SK-N-SH (cell line): ENCODE measurements at regions not wholly inside any gene's neighbourhood (a gene's known extent, or its start where the extent isn't known, plus 50 kb on each side); places are given as distances from the start of the nearest gene placed in this dataset.

ENCODE experiments used
- CTCF ChIA-PET: fragments of 300-600, 350-600 bp; formaldehyde crosslinking; extraction: SDS; loops from one replicate; lab custom pipeline; 2021; lab: Yijun Ruan, JAX
- POLR2A ChIA-PET: fragments of 350-600 bp; sonication (Branson Sonifier 250); formaldehyde crosslinking; extraction: SDS; loops from one replicate; lab custom pipeline; 2020; ENCODE audit warnings: antibody characterized with exemption, inconsistent platforms; lab: Yijun Ruan, JAX
- DNase-seq: peaks from one replicate; pipeline ENCODE4 v3.0.0; 2012
- H2AFZ ChIP-seq: fragments of 200-600 bp; sonication (generic); 2 replicates; pipeline ENCODE4 v1.8.1; 2016; ENCODE audit warnings: antibody characterized with exemption, mild to moderate bottlenecking, low read depth
- H3F3A ChIP-seq: fragments of 200-600 bp; sonication (generic); replicated peaks from 2 replicates; pipeline ENCODE3; 2016; ENCODE audit warnings: antibody characterized with exemption, mild to moderate bottlenecking; ENCODE audit not compliant: insufficient read depth
- H3K27ac ChIP-seq, 2 experiments: fragments of 200-500 bp in 1 of 2; fragments of 200-600 bp in 1 of 2; sonication (Bioruptor generic) in 1 of 2; sonication (generic), shearing (Covaris generic) in 1 of 2; 2 replicates each; pipeline versions ENCODE4 v1.5.1 to v1.6.1; 2014 to 2016; ENCODE audit warnings: low read depth in 2 of 2, inconsistent platforms in 1 of 2, low read length in 1 of 2, mild to moderate bottlenecking in 1 of 2, mixed read lengths in 1 of 2
- H3K27me3 ChIP-seq: fragments of 200-600 bp; sonication (generic), shearing (Covaris generic); 2 replicates; pipeline ENCODE4 v1.6.1; 2016; ENCODE audit warnings: mixed run types; ENCODE audit not compliant: insufficient read depth
- H3K36me3 ChIP-seq, 2 experiments: fragments of 200-500 bp in 1 of 2; fragments of 200-600 bp in 1 of 2; sonication (Bioruptor generic) in 1 of 2; sonication (generic) in 1 of 2; replicated peaks in 1 of 2; 2 replicates each; pipeline versions ENCODE3 to v1.5.1; 2014 to 2016; ENCODE audit warnings: low read length in 1 of 2, mild to moderate bottlenecking in 1 of 2; ENCODE audit not compliant: insufficient read depth in 2 of 2, control insufficient read depth in 1 of 2
- H3K4me1 ChIP-seq, 2 experiments: fragments of 200-500 bp in 1 of 2; fragments of 200-600 bp in 1 of 2; sonication (Bioruptor generic) in 1 of 2; sonication (generic), shearing (Covaris generic) in 1 of 2; 2 replicates each; pipeline versions ENCODE4 v1.5.1 to v1.6.1; 2014 to 2016; ENCODE audit warnings: low read depth in 1 of 2, low read length in 1 of 2, mixed run types in 1 of 2; ENCODE audit not compliant: insufficient read depth in 2 of 2, control insufficient read depth in 1 of 2
- H3K4me2 ChIP-seq: fragments of 200-600 bp; sonication (generic), shearing (Covaris generic); 2 replicates; pipeline ENCODE4 v1.6.1; 2017; ENCODE audit warnings: mixed run types
- H3K4me3 ChIP-seq, 2 experiments: fragments of 200-500 bp in 1 of 2; fragments of 200-600 bp in 1 of 2; sonication (Bioruptor generic) in 1 of 2; sonication (generic), shearing (Covaris generic) in 1 of 2; 2 replicates each; pipeline versions ENCODE4 v1.5.1 to v1.8.1; 2014 to 2016; ENCODE audit warnings: low read depth in 2 of 2, inconsistent platforms in 1 of 2, low read length in 1 of 2, mild to moderate bottlenecking in 1 of 2, mixed read lengths in 1 of 2, moderate library complexity in 1 of 2
- H3K79me2 ChIP-seq: fragments of 200-600 bp; sonication (generic); 2 replicates; pipeline ENCODE4 v1.8.1; 2017; ENCODE audit warnings: mild to moderate bottlenecking; ENCODE audit not compliant: insufficient read depth
- H3K9ac ChIP-seq: fragments of 200-600 bp; sonication (generic); 2 replicates; pipeline ENCODE4 v1.6.1; 2017; ENCODE audit warnings: mixed run types
- H3K9me2 ChIP-seq: fragments of 200-600 bp; sonication (generic); 2 replicates; pipeline ENCODE4 v1.6.1; 2017; ENCODE audit warnings: mixed run types
- H3K9me3 ChIP-seq: fragments of 200-600 bp; sonication (generic); 2 replicates; pipeline ENCODE4 v1.6.1; 2017; ENCODE audit warnings: mixed run types, mild to moderate bottlenecking, moderate library complexity
- H4K20me1 ChIP-seq: fragments of 200-600 bp; sonication (generic); 2 replicates; pipeline ENCODE4 v1.6.1; 2017; ENCODE audit warnings: mild to moderate bottlenecking, mixed run types; ENCODE audit not compliant: insufficient read depth
- CHD2 ChIP-seq: fragments of 150-350 bp; IDR thresholded peaks from 2 replicates; pipeline ENCODE4 v1.6.1; 2018; ENCODE audit warnings: low read length; ENCODE audit not compliant: partially characterized antibody
- ELF1 ChIP-seq: IDR thresholded peaks from 2 replicates; pipeline ENCODE4 v1.4.0; 2012
- EP300 ChIP-seq, 2 experiments: IDR thresholded peaks; 2 replicates each; pipeline versions ENCODE4 v1.4.0 to v1.6.1; 2012; ENCODE audit warnings: borderline replicate concordance in 1 of 2, low read depth in 1 of 2, low read length in 1 of 2
- IRF3 ChIP-seq: fragments of 150-350 bp; IDR thresholded peaks from 2 replicates; pipeline ENCODE4 v1.6.1; 2016; ENCODE audit warnings: mild to moderate bottlenecking, low read depth, low read length
- JUND ChIP-seq: IDR thresholded peaks from 2 replicates; pipeline ENCODE4 v1.4.0; 2012
- MAX ChIP-seq: IDR thresholded peaks from 2 replicates; pipeline ENCODE4 v1.4.0; 2012; ENCODE audit warnings: low read depth
- NRF1 ChIP-seq: IDR thresholded peaks from 2 replicates; pipeline ENCODE4 v1.6.1; 2012; ENCODE audit warnings: low read depth, mild to moderate bottlenecking, low read length
- RAD21 ChIP-seq: IDR thresholded peaks from 2 replicates; pipeline ENCODE4 v1.6.1; 2012; ENCODE audit warnings: mild to moderate bottlenecking, low read length
- SMC3 ChIP-seq: IDR thresholded peaks from 2 replicates; pipeline ENCODE4 v1.6.1; 2012; ENCODE audit warnings: low read depth, low read length, improper control_type of control experiment
- TAF1 ChIP-seq: IDR thresholded peaks from 2 replicates; pipeline ENCODE4 v1.6.1; 2012; ENCODE audit warnings: low read depth, mild to moderate bottlenecking, low read length, moderate library complexity, borderline replicate concordance
- TCF12 ChIP-seq: IDR thresholded peaks from 2 replicates; pipeline ENCODE4 v1.4.0; 2012
- TEAD4 ChIP-seq: IDR thresholded peaks from 2 replicates; pipeline ENCODE4 v1.4.0; 2012; ENCODE audit warnings: mild to moderate bottlenecking, borderline replicate concordance; ENCODE audit not compliant: insufficient read depth
- YY1 ChIP-seq: IDR thresholded peaks from 2 replicates; pipeline ENCODE4 v1.4.0; 2012; ENCODE audit warnings: low read depth, mild to moderate bottlenecking
- TF ChIP-seq, protein P1 (sequence below): fragments of 200-600 bp; sonication (generic); IDR thresholded peaks from 2 replicates; pipeline ENCODE4 v1.6.1; 2017; ENCODE audit warnings: antibody characterized with exemption, mild to moderate bottlenecking, moderate library complexity
- TF ChIP-seq, protein P2 (sequence below): fragments of 150-350 bp; IDR thresholded peaks from 2 replicates; pipeline ENCODE4 v1.6.1; 2017; ENCODE audit warnings: antibody characterized with exemption, low read length, low read depth, borderline replicate concordance
- TF ChIP-seq, protein P3 (sequence below): IDR thresholded peaks from 2 replicates; pipeline ENCODE4; 2012

DNA sequence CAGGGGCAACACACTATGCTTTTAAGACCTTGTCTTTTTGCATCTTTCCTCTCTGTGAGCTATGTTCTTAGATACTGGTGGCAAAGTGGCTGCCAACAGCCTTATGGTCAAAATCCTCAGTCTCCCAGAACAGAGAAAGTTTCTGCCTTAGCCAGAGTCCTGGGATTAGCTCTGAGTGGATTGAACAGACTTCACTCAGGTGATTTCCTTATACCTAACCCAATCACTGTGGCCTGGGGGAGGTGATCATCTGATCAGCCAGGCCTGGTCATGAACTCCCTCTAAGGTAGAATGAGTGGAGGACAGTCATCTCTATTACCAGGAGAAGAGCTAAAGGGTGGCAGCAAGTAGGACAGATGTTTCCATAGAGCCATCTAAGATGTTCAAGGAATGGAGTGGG, 218.5 kb upstream of the E2F8 start:
- no peaks in the 10 kb centered on the region for H4K20me1 ChIP-seq
- H3K4me2 ChIP-seq: no peak overlapping the region
- H3K4me1 ChIP-seq: peaks cover 0 to 6% of the 10 kb centered on the region in 2 experiments; a peak in 1 of 4 replicates
- no peaks in the 10 kb centered on the region for H3F3A ChIP-seq
- DNase-seq: no peak
- peaks cover 9% of the 10 kb centered on the region; the same call in 1 of the 2 replicates for H3K27me3 ChIP-seq
- no peaks in the 10 kb centered on the region for H3K9me2 ChIP-seq
- no peaks in the 10 kb centered on the region for H3K36me3 ChIP-seq
- ChIA-PET POLR2A (no interaction called here), CTCF (interaction anchor here (1.2 kb wide), 1 partner anchor 55 kb away, joined by 3 read pairs; no protein-coding TSS in a partner anchor)
- no peaks in the 10 kb centered on the region for H3K79me2 ChIP-seq
- TF ChIP-seq IRF3 (no peak), NRF1 (no peak), YY1 (no peak), EP300 (IDR thresholded peaks at IDR 0.05; ENCODE audit: borderline replicate concordance in 1 of 2, low read depth in 1 of 2, low read length in 1 of 2) (no peak), ELF1 (no peak), TAF1 (no peak), TEAD4 (no peak), SMC3 (no peak), RAD21 (no peak), MAX (no peak), TCF12 (no peak), JUND (no peak), CHD2 (no peak)
- TF ChIP-seq, protein P1, sequence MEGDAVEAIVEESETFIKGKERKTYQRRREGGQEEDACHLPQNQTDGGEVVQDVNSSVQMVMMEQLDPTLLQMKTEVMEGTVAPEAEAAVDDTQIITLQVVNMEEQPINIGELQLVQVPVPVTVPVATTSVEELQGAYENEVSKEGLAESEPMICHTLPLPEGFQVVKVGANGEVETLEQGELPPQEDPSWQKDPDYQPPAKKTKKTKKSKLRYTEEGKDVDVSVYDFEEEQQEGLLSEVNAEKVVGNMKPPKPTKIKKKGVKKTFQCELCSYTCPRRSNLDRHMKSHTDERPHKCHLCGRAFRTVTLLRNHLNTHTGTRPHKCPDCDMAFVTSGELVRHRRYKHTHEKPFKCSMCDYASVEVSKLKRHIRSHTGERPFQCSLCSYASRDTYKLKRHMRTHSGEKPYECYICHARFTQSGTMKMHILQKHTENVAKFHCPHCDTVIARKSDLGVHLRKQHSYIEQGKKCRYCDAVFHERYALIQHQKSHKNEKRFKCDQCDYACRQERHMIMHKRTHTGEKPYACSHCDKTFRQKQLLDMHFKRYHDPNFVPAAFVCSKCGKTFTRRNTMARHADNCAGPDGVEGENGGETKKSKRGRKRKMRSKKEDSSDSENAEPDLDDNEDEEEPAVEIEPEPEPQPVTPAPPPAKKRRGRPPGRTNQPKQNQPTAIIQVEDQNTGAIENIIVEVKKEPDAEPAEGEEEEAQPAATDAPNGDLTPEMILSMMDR: no peak
- TF ChIP-seq, protein P2, sequence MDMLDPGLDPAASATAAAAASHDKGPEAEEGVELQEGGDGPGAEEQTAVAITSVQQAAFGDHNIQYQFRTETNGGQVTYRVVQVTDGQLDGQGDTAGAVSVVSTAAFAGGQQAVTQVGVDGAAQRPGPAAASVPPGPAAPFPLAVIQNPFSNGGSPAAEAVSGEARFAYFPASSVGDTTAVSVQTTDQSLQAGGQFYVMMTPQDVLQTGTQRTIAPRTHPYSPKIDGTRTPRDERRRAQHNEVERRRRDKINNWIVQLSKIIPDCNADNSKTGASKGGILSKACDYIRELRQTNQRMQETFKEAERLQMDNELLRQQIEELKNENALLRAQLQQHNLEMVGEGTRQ: no peak
- TF ChIP-seq, protein P3, sequence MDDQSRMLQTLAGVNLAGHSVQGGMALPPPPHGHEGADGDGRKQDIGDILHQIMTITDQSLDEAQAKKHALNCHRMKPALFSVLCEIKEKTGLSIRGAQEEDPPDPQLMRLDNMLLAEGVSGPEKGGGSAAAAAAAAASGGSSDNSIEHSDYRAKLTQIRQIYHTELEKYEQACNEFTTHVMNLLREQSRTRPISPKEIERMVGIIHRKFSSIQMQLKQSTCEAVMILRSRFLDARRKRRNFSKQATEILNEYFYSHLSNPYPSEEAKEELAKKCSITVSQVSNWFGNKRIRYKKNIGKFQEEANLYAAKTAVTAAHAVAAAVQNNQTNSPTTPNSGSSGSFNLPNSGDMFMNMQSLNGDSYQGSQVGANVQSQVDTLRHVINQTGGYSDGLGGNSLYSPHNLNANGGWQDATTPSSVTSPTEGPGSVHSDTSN: no peak
- H2AFZ ChIP-seq: no peak overlapping the region
- H3K27ac ChIP-seq: no peak overlapping the region
- H3K9me3 ChIP-seq: no peaks in the 10 kb centered on the region
- H3K4me3 ChIP-seq: no peak overlapping the region
- no peak overlapping the region for H3K9ac ChIP-seq
